HFF-Myc (cell line): ENCODE measurements at regions not wholly inside any gene's neighbourhood (a gene's known extent, or its start where the extent isn't known, plus 50 kb on each side); places are given as distances from the start of the nearest gene placed in this dataset.

Experiments
- DNase-seq: peaks from one replicate; pipeline ENCODE4 v3.0.0-alpha.2; 2011; ENCODE audit warnings: low read depth; ENCODE audit errors: extremely low read depth
- H3K4me3 ChIP-seq: replicated peaks from 2 replicates; pipeline ENCODE4 v1.5.1; 2011; ENCODE audit warnings: low read depth, mild to moderate bottlenecking, control low read depth, low read length
- CTCF ChIP-seq: IDR thresholded peaks from 2 replicates; pipeline ENCODE4 v1.5.1; 2012; ENCODE audit warnings: mild to moderate bottlenecking, low read depth, low read length, control low read depth; ENCODE audit errors: missing control alignments

- H3K4me3 ChIP-seq = no peak overlapping the region
- DNase-seq = no peak
- TF ChIP-seq CTCF = no peak
Measured at GRCh38 chr11:45528435-45528834, 137.0 kb downstream of the CHST1 start.

GRCh38 chr11:45527898-45528297, 137.5 kb downstream of the CHST1 start:
- H3K4me3 ChIP-seq = no peak overlapping the region
- no peak for DNase-seq
- TF ChIP-seq CTCF = no peak

- no peak for DNase-seq
- no peak overlapping the region for H3K4me3 ChIP-seq
- TF ChIP-seq CTCF = no peak
Measured at GRCh38 chr11:45525393-45525792, 140.0 kb downstream of the CHST1 start.

- TF ChIP-seq CTCF = no peak
- DNase-seq = no peak
- no peak overlapping the region for H3K4me3 ChIP-seq
Measured at GRCh38 chr11:45523760-45524159, 141.7 kb downstream of the CHST1 start.

GRCh38 chr11:45518833-45519535, 146.4 kb downstream of the CHST1 start:
- DNase-seq = no peak
- no peak overlapping the region for H3K4me3 ChIP-seq
- no peak for TF ChIP-seq CTCF

GRCh38 chr11:45518141-45518832, 147.1 kb downstream of the CHST1 start:
- DNase-seq = no peak
- no peak for TF ChIP-seq CTCF
- H3K4me3 ChIP-seq = no peak overlapping the region
